Stimulated activated CD4-positive, alpha-beta T cell treated with anti-CD3 and anti-CD28 coated beads, Interleukin-4, amount 100 ng/mL, for 4 hours (primary cell): ENCODE measurements at regions not wholly inside any gene's neighbourhood (a gene's known extent, or its start where the extent isn't known, plus 50 kb on each side); places are given as distances from the start of the nearest gene placed in this dataset.
"Not testable (repeated sequence)": the region's sequence is repeated elsewhere in the genome, so short reads cannot be mapped to it uniquely, and the experiment has no call there.

Experiments
- DNase-seq, 2 experiments: peaks; one replicate each; pipeline ENCODE4 v3.0.0-alpha.2; 2020

GRCh38 chr16:16624367-16624766 is 245.4 kb downstream of the NPIPA7 start:
- not testable (repeated sequence) for DNase-seq

DNA sequence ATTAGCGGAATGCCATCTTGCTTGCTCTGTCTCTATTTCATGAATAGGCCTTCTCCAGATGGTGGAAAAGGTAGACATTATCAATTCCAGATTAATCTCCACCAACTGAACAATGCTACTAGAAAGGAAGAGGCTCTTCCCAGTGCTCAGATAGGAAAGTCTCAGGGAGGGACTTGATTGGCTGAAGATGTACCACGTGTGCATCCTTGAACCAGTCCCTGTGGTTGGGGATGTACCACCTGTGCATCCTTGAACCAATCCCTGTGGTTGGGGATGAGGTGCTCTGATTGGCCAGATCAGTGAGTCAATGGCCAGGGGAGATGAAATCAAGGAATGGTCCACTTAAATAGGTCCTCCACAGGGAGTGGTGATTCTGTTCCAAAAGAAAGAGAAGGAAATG is 246.2 kb downstream of the NPIPA7 start:
- DNase-seq, result not testable (repeated sequence)

DNA sequence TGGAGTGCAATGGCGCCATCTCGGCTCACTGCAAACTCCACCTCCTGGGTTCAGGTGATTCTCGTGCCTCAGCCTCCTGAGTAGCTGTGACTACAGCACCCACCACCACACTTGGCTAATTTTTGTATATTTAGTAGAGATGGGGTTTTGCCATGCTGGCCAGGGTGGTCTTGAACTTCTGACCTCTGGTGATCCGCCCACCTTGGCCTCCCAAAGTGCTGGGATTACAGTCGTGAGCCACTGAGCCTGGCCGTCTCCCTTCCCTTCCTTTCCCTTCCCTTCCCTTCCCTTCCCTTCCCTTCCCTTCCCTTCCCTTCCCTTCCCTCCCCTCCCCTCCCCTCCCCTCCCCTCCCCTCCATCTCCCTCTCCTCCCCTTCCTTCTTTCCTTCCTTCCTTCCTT is 248.9 kb downstream of the NPIPA7 start:
- DNase-seq, result not testable (repeated sequence)

GRCh38 chr16:16638231-16638630 is 259.3 kb downstream of the NPIPA7 start:
- DNase-seq, result not testable (repeated sequence)

DNA sequence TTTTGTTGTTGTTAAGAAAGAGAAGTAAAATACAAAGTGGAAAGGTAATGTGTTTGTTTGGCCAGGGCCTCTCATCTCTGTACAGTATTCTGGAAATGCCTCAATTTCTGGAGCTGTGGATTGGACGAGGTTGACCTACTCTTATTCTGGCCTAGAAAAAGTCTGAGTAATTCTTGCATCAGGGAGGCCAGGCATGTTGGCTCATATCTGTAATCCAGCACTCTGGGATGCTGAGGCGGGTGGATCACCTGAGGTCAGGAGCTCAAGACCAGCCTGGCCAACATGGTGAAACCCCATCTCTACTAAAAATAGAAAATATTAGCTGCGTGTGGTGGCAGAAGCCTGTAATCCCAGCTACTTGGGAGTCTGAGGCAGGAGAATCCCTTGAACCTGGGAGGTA is 259.8 kb downstream of the NPIPA7 start:
- not testable (repeated sequence) for DNase-seq

- not testable (repeated sequence) for DNase-seq
Observed at GRCh38 chr16:16643828-16644227, 264.9 kb downstream of the NPIPA7 start.

GRCh38 chr16:16648002-16648401 is 269.1 kb downstream of the NPIPA7 start:
- not testable (repeated sequence) for DNase-seq

DNA sequence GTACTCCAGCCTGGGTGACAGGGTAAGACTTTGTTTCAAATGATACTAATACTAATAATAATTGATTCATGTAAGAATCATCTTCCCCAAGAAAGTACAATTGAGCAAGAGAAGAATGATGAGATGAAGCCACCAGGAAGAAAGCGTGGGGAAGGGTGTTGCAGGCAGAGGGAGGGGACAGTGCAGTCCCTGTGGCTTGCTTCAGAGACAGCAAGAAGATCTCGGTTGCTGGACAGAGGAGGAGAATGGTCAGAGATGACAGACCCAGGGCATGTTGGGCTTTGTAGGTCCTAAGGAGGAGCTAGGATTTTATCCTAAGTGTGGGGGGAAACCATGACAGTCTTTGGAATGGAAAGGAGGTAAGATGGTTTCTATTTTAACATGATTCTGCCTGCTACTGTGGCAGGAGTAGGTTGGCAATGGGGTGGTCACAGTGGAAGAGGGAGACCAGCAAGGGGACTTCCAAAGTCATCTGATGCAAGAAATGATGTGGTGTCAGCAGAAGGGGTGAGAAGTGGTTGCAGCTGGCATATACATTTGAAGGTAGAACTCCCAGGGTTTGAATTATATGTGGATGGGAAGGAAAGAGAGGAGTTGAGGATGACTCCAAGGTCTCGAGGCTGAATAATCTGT is 293.4 kb downstream of the NPIPA7 start:
- not testable (repeated sequence) for DNase-seq

- DNase-seq, result not testable (repeated sequence)
Observed at GRCh38 chr16:16674820-16675219, 295.9 kb downstream of the NPIPA7 start.

DNA sequence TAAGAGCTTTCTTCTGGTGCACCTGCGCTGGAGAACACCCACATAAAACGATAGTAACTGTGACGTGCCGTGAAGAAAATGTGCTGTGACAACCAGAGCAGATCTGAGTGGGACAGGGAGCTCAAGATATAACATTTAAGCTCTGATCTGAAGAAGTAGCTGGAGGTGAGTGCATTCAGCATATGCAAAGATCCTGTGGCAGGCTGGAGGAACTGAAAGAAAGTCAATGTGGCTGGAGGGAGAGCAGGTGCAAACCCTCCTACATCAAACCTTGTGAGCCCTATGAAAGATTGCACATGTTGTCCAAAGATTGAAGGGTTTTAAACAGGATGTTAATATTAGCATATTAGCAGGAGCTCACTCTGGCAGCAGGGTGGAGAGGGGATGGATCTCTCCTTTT is 342.9 kb downstream of the NPIPA7 start:
- not testable (repeated sequence) for DNase-seq

- DNase-seq, result not testable (repeated sequence)
Observed at GRCh38 chr16:16722666-16723065, 343.7 kb downstream of the NPIPA7 start.

GRCh38 chr16:16723819-16724519 is 345.0 kb downstream of the NPIPA7 start:
- not testable (repeated sequence) for DNase-seq

- DNase-seq, result not testable (repeated sequence)
Observed at GRCh38 chr16:16727048-16727447, 348.1 kb downstream of the NPIPA7 start.

GRCh38 chr16:16742573-16742972 is 363.6 kb downstream of the NPIPA7 start:
- DNase-seq, result not testable (repeated sequence)

- not testable (repeated sequence) for DNase-seq
Observed at GRCh38 chr16:16754992-16755667, 376.2 kb downstream of the NPIPA7 start.

GRCh38 chr16:16763449-16763848 is 384.5 kb downstream of the NPIPA7 start:
- DNase-seq, result no peak

DNA sequence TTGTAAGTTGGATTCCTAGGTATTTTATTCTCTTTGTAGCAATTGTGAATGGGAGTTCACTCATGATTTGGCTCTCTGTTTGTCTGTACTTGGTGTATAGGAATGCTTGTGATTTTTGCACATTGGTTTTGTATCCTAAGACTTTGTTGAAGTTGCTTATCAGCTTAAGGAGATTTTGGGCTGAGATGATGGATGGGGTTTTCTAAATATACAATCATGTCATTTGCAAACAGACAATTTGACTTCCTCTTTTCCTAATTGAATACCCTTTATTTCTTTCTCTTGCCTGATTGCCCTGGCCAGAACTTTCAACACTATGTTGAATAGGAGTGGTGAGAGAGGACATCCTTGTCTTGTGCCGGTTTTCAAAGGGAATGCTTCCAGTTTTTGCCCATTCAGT is 391.8 kb downstream of the NPIPA7 start:
- not testable (repeated sequence) for DNase-seq

GRCh38 chr16:16774389-16774788 is 395.4 kb downstream of the NPIPA7 start:
- DNase-seq, result no peak

- DNase-seq, result no peak
Observed at GRCh38 chr16:16778332-16778731, 399.4 kb downstream of the NPIPA7 start.

DNA sequence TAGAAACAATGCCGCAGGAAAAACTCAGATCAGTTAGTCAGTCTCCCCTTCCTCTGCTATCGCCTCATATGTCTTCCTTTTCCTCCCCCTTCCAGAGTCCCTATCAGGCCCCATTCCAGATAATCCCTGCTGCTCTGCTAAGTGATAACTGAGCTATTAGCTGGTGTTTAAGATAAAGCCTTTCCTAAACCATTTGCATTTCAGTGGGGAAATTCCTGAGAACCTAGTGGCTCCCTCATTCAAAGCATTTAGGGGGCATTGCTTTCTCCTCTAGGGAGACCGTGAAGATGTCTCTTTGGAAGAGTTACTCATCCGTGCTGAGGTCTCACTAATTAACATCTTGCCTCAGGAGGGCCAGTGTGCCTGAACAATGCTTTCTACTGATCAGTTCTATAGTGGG is 401.6 kb downstream of the NPIPA7 start:
- no peak for DNase-seq

DNA sequence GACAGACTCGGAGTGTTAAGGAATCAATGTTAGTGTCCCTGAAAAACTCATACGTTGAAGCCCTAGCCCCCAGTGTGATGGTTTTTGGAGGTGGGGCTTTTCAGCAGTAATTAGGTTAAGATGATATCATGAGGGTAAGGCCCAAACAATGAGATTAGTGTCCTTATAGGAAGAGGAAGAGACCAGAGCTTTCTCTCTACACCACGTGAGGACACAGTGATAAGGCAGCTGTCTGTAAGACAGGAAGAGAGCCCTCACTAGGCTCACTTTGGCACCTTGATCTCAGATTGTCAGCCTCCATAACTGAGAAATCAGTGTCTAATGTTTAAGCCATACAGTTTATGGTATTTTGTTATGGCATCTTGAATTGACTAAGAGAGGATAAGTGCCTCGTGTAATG is 403.2 kb downstream of the NPIPA7 start:
- no peak for DNase-seq

DNA sequence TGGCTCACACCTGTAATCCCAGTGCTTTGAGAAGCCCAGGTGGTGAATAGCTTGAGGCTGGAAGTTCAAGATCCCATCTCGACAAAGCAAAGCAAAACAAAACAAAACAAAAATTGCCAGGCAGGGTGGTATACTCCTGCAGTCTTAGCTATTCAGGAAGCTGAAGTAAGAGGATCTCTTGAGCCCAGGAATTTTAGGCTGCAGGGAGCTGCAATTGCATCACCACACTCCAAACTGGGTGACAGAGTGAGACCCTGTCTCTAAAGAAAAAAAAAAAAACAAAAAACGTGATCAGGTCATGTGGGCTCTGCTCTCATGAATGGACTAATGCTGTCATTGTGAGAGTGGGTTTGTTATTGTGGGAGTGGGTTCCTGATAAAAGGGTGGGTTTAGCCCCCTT is 409.1 kb downstream of the NPIPA7 start:
- no peak for DNase-seq

DNA sequence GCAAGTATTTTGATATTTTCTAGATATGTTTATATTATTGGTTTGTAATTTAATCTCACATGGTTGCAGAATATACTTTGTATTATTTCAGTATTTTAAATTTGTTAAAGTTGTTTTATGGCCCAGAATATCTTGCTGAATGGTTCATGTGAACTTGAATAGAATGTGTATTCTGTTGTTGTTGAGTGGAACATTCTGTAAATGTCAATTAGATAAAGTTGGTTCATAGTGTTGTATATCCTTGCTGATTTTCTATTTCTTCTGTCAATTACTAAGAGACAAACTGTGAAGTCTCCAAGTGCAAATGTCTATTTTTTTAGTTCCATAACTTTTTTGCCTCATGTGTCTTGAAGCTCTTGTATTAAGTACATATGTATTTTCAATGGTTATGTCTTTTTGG is 411.7 kb downstream of the NPIPA7 start:
- DNase-seq, result no peak

- DNase-seq, result no peak
Observed at GRCh38 chr16:16791051-16791450, 412.1 kb downstream of the NPIPA7 start.
